ENCODE measurements at regions not wholly inside any gene's neighbourhood (a gene's known extent, or its start where the extent isn't known, plus 50 kb on each side); places are given as distances from the start of the nearest gene placed in this dataset.

DNA sequence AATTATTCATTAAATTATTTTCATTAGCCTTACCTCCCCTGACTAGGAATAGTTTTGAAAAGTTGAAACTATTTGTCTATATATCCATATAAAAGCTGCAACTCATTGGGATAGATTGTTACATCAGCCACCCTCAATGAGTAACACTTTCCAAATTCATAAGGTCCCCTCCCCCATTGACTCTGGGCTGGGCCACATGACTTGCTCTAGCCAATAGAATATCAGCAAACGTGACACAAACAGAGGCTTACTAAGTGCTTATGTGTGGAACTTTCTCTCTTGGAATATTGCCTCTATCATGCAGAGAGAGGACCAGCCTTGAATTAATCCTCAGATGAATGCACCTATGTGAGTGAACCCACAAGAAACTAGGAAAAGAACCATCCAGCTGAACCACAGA lies 213.7 kb downstream of the CCDC59 start:
- TF ChIP-seq, protein P1, sequence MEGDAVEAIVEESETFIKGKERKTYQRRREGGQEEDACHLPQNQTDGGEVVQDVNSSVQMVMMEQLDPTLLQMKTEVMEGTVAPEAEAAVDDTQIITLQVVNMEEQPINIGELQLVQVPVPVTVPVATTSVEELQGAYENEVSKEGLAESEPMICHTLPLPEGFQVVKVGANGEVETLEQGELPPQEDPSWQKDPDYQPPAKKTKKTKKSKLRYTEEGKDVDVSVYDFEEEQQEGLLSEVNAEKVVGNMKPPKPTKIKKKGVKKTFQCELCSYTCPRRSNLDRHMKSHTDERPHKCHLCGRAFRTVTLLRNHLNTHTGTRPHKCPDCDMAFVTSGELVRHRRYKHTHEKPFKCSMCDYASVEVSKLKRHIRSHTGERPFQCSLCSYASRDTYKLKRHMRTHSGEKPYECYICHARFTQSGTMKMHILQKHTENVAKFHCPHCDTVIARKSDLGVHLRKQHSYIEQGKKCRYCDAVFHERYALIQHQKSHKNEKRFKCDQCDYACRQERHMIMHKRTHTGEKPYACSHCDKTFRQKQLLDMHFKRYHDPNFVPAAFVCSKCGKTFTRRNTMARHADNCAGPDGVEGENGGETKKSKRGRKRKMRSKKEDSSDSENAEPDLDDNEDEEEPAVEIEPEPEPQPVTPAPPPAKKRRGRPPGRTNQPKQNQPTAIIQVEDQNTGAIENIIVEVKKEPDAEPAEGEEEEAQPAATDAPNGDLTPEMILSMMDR (IDR thresholded peaks at IDR 0.05): no peak
- TF ChIP-seq EZH2 (IDR thresholded peaks at IDR 0.05; ENCODE audit: borderline replicate concordance, insufficient read depth, low read depth, low read length, poor library complexity, severe bottlenecking): no peak
